ENCODE measurements at regions not wholly inside any gene's neighbourhood (a gene's known extent, or its start where the extent isn't known, plus 50 kb on each side); places are given as distances from the start of the nearest gene placed in this dataset.
A peak's percentile ranks its signal among the peaks of the same experiment; 100 is the strongest.

GRCh38 chr4:13881892-13882291 lies 254.4 kb upstream of the BOD1L1 start:
- no peak overlapping the region for H2AFZ ChIP-seq (ENCODE audit: low read length)
- TF ChIP-seq EZH2phosphoT487 (IDR thresholded peaks at IDR 0.05; ENCODE audit: borderline replicate concordance, low read length) (no peak), EZH2 (IDR thresholded peaks at IDR 0.05; ENCODE audit: low read length, unreplicated experiment) (no peak), CTCF (conservative IDR thresholded peaks at IDR 0.05; ENCODE audit: low read depth, low read length) (no peak; the same call in 1 of the 2 replicates)
- H3K4me1 ChIP-seq (ENCODE audit: insufficient read depth, low read length): no peaks in the 10 kb centered on the region
- no peaks in the 10 kb centered on the region for H3F3A ChIP-seq (ENCODE audit: low read length, unreplicated experiment)
- CTCF ChIA-PET: interaction anchor here (0.7 kb wide), 1 partner anchor 26 kb away, joined by 12 read pairs; no protein-coding TSS in a partner anchor
- POLR2A ChIA-PET (ENCODE audit: unreplicated experiment): no interaction called here
- DNase-seq (no peak), ATAC-seq (no peak; the same call in 1 of the 2 replicates)
- H4K20me1 ChIP-seq (ENCODE audit: low read length): no peaks in the 10 kb centered on the region
- BruUV-seq (replicated peaks): no TSS peak
- H3K79me2 ChIP-seq (ENCODE audit: low read length): no peaks in the 10 kb centered on the region
- H3K4me3 ChIP-seq (ENCODE audit: low read length): no peak overlapping the region
- no peak overlapping the region for H3K4me2 ChIP-seq (ENCODE audit: low read length)
- H3K9me3 ChIP-seq (ENCODE audit: low read length): no peaks in the 10 kb centered on the region
- no peak overlapping the region for H3K9ac ChIP-seq (ENCODE audit: low read length)
- H3K27ac ChIP-seq (ENCODE audit: low read length): no peak overlapping the region
- intact Hi-C loops (cut with micrococcal nuclease): no loop called here
- no peaks in the 10 kb centered on the region for H3K27me3 ChIP-seq (ENCODE audit: low read length)
- no peaks in the 10 kb centered on the region for H3K36me3 ChIP-seq (ENCODE audit: low read depth, low read length)
- H3K9me2 ChIP-seq (replicated peaks; ENCODE audit: low read length): no peaks in the 10 kb centered on the region

GRCh38 chr4:13887010-13887409 lies 259.5 kb upstream of the BOD1L1 start:
- POLR2A ChIA-PET (ENCODE audit: unreplicated experiment): no interaction called here
- Histone ChIP-seq H3K4me3 (ENCODE audit: low read length) (no peak overlapping the region), H2AFZ (ENCODE audit: low read length) (no peak overlapping the region)

More at GRCh38 chr4:13887010-13887409, 259.5 kb upstream of the BOD1L1 start:
- DNase-seq: no peak
- peak; percentile 12; the same call in 1 of the 2 replicates for ATAC-seq
- Histone ChIP-seq H3K9me2 (replicated peaks; ENCODE audit: low read length) (no peaks in the 10 kb centered on the region), H3K9ac (ENCODE audit: low read length) (no peak overlapping the region), H3K27me3 (ENCODE audit: low read length) (no peaks in the 10 kb centered on the region), H4K20me1 (ENCODE audit: low read length) (no peaks in the 10 kb centered on the region), H3K27ac (ENCODE audit: low read length) (no peak overlapping the region), H3K4me1 (ENCODE audit: insufficient read depth, low read length) (peaks cover 19% of the 10 kb centered on the region), H3K9me3 (ENCODE audit: low read length) (no peaks in the 10 kb centered on the region), H3F3A (ENCODE audit: low read length, unreplicated experiment) (no peaks in the 10 kb centered on the region), H3K79me2 (ENCODE audit: low read length) (no peaks in the 10 kb centered on the region), H3K36me3 (ENCODE audit: low read depth, low read length) (no peaks in the 10 kb centered on the region), H3K4me2 (ENCODE audit: low read length) (no peak overlapping the region)
- TF ChIP-seq EZH2phosphoT487 (IDR thresholded peaks at IDR 0.05; ENCODE audit: borderline replicate concordance, low read length) (no peak), EZH2 (IDR thresholded peaks at IDR 0.05; ENCODE audit: low read length, unreplicated experiment) (no peak), CTCF (conservative IDR thresholded peaks at IDR 0.05; ENCODE audit: low read depth, low read length) (no peak)
- intact Hi-C loops (cut with micrococcal nuclease): no loop called here
- BruUV-seq (replicated peaks): no TSS peak
- CTCF ChIA-PET: no interaction called here
